LNCAP (cell line): ENCODE measurements at regions not wholly inside any gene's neighbourhood (a gene's known extent, or its start where the extent isn't known, plus 50 kb on each side); places are given as distances from the start of the nearest gene placed in this dataset.

Experiments used
- CTCF ChIP-seq: fragments of 450-650 bp; IDR thresholded peaks from 2 replicates; pipeline ENCODE4 v1.5.1; 2017; ENCODE audit warnings: mild to moderate bottlenecking

- TF ChIP-seq CTCF = no peak
These were observed 81.3 kb upstream of the HPCAL1 start for GRCh38 chr2:10221443-10221842.

- TF ChIP-seq CTCF = no peak
These were observed 80.5 kb upstream of the HPCAL1 start for GRCh38 chr2:10221976-10222870.

GRCh38 chr2:10223471-10223870 lies 79.2 kb upstream of the HPCAL1 start:
- TF ChIP-seq CTCF = no peak

GRCh38 chr2:10223932-10224720 lies 78.6 kb upstream of the HPCAL1 start:
- TF ChIP-seq CTCF = no peak

GRCh38 chr2:10224734-10225133 lies 78.0 kb upstream of the HPCAL1 start:
- TF ChIP-seq CTCF = no peak

- TF ChIP-seq CTCF = no peak
These were observed 77.2 kb upstream of the HPCAL1 start for GRCh38 chr2:10225291-10226037.

- TF ChIP-seq CTCF = no peak
These were observed 76.5 kb upstream of the HPCAL1 start for GRCh38 chr2:10226038-10226724.
